Vagina (tissue), 2 donors: ENCODE measurements at regions not wholly inside any gene's neighbourhood (a gene's known extent, or its start where the extent isn't known, plus 50 kb on each side); places are given as distances from the start of the nearest gene placed in this dataset.
"Not testable (repeated sequence)": the region's sequence is repeated elsewhere in the genome, so short reads cannot be mapped to it uniquely, and the experiment has no call there.

Source experiments
- DNase-seq, 2 donors: peaks; one replicate each; pipeline ENCODE4 v3.0.0-alpha.2; 2017; ENCODE audit errors: extremely low spot score in 2 of 2
- H3K27ac ChIP-seq: fragments of 200-600 bp; sonication (generic); one replicate; pipeline ENCODE4 v1.5.1; 2019
- H3K27me3 ChIP-seq: fragments of 200-600 bp; sonication (generic); one replicate; pipeline ENCODE4 v1.5.1; 2019
- H3K36me3 ChIP-seq, 2 donors: fragments of 200-600 bp; sonication (generic); one replicate each; pipeline ENCODE4 v1.5.1; 2017 to 2019
- H3K4me1 ChIP-seq: fragments of 200-600 bp; sonication (generic); one replicate; pipeline ENCODE4 v1.5.1; 2019
- H3K4me3 ChIP-seq, 2 donors: fragments of 200-600 bp; sonication (generic); 1 replicate in 1 of 2; 2 replicates in 1 of 2; pipeline ENCODE4 v1.5.1; 2016 to 2019
- H3K9me3 ChIP-seq: fragments of 200-600 bp; sonication (generic); one replicate; pipeline ENCODE4 v1.5.1; 2019
- intact Hi-C: fragments of 100-400 bp; cut with DNase I; formaldehyde crosslinking; loops from one replicate; pipeline ENCODE4 v1.15.1; 2023

DNA sequence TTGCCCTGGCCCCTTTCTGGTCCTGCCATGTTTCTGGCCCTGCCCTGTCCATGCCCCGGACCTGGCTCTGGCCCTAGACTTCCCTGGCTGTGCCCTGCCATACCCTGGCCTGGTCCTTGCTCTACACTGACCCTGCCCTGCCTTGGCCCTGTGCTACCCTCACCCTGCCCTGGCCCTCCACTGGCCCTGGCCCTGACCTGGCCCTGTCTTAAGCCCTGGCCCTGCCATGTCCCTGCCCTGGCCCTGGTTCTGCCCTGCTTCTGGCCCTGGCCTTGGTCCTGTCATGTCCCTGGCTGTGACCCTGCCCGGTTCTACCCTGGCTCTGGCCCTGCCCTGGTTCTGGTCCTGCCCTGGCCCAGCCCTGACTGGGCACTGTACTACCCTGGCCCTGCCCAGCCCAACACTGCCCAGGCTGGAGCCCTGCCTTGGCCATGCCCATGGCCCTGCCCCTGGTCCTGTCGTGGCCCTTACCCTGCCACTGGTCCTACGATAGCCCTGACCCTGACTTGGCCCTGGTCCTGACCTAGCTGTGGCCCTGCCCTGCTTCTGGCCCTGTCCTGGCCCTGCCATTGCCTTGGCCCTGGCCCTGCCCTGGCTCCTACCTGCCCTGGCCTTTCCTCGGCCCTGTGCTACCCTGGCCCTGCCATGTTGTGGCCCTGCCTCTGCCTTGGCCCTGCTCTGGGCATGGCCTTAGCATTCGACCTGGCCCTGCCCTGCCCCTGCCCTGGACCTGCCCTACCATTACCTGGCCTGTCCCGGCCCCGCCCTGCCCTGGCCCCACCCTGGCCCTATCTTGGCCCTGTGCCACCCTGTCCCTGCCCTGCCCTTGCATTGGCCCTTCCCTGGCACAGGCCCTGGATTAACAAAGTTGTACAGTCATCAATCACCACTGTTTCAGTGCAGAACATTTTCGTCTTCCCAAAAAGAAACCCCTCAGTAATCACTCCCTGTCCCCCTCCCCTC lies 223.5 kb downstream of the LIPI start:
- H3K27me3 ChIP-seq, DNase-seq, H3K36me3 ChIP-seq, H3K27ac ChIP-seq, intact Hi-C loops, H3K9me3 ChIP-seq, H3K4me3 ChIP-seq, H3K4me1 ChIP-seq: not testable (repeated sequence)

DNA sequence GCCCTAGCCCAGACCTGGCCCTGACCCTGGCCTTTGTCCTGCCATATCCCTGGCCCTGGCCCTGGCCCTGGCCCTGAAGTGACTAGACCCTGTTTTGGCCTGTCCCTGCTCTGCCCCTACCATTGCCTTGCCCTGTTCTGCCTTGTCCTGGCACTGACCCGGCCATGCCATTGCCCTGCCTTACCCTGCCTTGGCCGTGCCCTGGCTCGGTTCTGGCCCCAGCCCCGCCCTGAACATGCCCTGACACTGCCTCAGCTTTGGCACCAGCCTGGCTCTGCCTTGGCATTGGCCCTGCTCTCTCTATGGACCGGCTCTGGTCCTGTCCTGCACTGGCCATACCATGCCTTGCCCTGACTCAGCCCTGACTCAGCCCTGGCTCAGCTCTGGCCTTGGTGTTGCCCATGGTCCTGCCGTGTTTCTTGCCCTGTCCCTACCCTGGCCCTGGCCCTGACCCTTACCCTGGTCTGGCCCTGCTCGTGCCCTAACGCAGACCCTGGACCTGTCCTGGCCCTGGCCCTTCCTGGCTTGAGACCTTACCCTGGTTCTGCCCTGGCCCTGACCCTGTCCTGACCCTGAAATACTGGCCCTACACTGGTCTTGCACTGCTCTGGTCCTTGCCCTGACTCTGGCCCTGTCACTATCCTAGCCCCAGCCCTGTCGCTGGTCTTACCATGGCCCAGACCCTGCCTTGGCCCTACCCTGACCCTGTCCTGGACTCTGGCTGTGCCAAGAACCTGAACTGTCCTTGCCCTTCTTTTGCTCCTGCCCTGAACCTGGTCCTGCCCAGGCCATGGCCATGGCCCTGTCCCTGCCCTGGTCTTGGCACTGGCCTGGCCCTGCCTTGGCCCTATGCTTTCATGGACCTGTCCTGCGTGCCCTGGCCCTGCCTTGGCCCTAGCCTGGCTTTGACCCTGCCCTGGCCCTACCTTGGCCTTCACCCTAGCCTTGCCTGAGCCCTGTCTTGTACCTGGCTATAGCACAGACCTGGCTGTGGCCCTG lies 224.6 kb downstream of the LIPI start:
- H3K4me1 ChIP-seq, H3K9me3 ChIP-seq, DNase-seq, intact Hi-C loops, H3K27ac ChIP-seq, H3K36me3 ChIP-seq, H3K27me3 ChIP-seq, H3K4me3 ChIP-seq: not testable (repeated sequence)

DNA sequence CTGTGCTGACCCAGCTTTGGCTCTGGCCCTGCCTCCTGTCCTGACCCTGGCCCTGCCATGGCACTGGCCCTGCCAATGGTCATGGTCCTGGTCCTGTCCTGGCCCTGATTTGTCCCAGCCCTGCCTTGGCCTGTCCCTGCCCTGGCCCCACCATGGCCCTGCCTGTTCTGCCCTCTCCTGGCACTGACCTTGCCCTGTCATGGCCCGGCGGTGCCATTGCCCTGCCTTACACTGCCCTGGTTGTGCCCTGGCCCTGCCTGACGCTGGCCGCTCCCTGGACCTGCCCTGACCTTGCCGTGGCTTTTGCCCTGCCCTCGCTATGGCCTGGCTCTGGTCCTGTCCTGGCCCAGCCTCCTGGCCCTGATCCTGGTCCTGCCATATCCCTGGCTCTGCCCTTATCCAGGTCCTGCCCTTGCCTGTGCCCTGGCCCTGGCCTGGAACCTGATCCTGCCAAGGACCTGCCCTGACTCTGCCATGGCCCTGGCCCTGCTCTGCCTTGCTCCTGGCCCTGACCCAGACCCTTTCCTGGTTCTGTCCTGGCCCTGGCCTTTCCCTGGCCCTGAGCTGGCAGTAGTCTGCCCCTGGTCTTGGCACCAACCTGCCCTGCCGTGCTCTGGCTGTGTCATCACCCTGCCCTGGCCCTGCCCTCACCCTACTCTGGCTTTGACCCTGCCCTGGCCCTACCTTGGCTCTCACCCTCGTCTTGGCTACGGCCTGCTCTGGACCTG lies 225.5 kb downstream of the LIPI start:
- H3K36me3 ChIP-seq, H3K9me3 ChIP-seq, H3K27me3 ChIP-seq, H3K27ac ChIP-seq, H3K4me1 ChIP-seq, DNase-seq, intact Hi-C loops, H3K4me3 ChIP-seq: not testable (repeated sequence)

DNA sequence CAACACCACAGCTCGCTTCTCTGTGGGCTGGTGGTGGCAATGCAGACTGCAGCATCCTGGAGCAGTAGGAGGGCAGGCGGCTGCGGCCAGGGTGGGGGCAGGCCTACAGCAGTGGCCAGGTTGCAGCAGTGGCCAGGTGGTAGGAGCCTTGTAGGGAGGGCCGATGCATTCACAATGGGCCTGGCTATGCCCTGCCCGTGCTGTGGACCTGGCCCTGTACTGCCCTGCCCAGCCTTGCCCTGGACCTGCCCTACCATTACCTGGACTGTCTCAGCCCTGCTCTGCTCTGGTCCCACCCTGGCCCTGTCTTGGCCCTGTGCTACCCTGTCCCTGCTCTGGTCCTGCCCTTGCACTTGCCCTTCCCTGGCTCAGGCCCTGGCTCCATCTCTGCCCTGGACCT lies 226.0 kb downstream of the LIPI start:
- H3K9me3 ChIP-seq, H3K27me3 ChIP-seq, H3K27ac ChIP-seq, H3K4me1 ChIP-seq, H3K36me3 ChIP-seq, DNase-seq, H3K4me3 ChIP-seq, intact Hi-C loops: not testable (repeated sequence)

DNA sequence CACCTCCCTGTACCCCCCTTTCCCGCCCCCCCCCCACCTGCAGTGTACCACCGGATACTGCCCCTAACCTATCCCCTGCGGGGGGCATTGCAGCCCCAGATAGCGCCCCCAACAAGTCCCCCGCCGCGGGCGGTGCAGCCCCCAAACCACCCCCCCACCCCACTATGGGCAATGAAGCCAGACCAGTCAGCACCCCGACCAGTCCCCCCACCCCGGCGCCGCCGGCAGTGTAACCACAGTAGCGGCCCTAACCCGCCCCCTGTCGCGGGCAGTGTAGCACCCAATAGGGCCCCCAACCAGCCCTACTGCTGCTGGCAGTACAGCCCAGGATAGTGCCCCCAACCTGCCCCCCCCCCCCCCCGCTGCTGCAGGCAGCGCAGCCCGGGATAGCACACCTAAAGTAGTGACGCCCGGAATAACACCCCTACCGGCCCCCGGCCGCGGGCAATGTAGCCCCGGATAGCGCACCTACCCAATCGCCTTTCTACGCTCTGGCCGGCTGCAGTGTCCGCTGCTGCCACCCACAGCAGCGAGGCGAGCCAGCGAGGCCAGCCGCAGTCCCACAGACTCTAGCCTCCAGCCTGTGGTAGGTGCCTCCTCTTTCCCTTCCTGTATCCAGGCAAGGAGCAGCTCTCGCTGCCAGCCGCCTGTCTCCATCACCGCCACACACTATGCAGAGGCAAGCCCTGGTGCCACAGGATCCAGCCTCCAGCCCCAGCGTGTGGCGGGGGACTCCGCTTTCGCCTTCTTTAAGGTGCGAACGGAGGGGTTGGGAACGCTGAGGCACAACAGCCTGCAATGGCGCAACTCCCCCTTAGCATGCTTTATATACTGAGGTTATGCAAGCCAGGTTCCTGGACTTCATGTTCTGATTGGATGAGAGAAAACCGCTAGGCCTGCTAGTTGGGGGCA lies 229.3 kb downstream of the LIPI start:
- H3K27me3 ChIP-seq, intact Hi-C loops: not testable (repeated sequence)

DNA sequence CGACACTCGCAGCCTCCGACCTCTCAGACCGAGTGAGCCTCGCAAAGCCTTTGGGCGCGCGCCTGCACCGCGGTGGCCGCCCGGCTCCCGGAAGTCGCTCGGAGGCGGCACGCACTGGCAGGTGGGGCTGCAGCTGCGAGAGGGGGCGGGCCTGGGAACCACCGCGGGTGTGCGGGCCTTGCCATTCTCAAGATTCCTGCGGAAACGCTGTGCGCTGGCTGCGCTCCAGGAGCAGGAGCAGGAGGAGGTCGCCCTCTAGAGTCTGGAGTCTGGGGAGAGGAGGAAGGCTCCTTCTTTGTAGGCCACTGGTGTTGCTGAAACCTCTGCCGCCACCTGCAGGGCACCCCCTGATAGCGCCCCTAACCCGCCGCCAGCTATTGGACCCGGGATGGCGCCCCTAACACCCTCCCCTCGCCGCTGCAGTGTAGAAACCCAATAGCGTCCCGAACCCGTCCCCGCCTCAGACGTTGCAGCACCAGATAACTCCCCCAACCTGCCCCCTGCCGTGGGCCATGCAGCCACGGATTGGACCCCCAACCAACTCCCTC lies 230.6 kb downstream of the LIPI start:
- H3K27me3 ChIP-seq, H3K4me1 ChIP-seq, H3K36me3 ChIP-seq, H3K27ac ChIP-seq, DNase-seq, H3K9me3 ChIP-seq, intact Hi-C loops: not testable (repeated sequence)
- H3K4me3 ChIP-seq = peak overlapping the region in 1 of 2 donors; percentile 38

More for the DNA sequence above, 229.3 kb downstream of the LIPI start:
- not testable (repeated sequence) for H3K27ac ChIP-seq, DNase-seq, H3K4me3 ChIP-seq, H3K9me3 ChIP-seq, H3K4me1 ChIP-seq, H3K36me3 ChIP-seq

DNA sequence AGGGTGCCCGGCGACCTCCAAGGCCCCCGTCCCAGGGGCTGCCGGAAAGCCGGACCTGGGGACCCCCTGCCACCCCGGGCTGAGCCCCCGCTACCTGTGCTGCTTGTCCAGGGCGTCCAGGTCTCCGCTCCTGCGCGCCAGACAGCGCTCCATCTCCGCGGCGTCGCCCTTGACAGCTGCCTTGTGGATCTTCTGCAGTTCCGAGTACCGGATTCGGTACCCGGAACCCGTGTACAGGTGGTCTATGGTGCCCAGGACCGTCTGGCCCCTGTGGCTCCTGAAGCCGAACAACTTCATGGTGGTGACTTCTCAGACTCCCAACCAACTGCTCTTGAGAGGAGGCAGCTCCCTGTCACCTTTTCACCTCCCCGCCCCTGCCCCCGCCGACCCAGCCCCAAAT lies 231.1 kb downstream of the LIPI start:
- H3K9me3 ChIP-seq, H3K27ac ChIP-seq, H3K36me3 ChIP-seq, DNase-seq, H3K4me1 ChIP-seq, intact Hi-C loops, H3K27me3 ChIP-seq: not testable (repeated sequence)
- H3K4me3 ChIP-seq = peak overlapping the region in 1 of 2 donors; percentile 38

DNA sequence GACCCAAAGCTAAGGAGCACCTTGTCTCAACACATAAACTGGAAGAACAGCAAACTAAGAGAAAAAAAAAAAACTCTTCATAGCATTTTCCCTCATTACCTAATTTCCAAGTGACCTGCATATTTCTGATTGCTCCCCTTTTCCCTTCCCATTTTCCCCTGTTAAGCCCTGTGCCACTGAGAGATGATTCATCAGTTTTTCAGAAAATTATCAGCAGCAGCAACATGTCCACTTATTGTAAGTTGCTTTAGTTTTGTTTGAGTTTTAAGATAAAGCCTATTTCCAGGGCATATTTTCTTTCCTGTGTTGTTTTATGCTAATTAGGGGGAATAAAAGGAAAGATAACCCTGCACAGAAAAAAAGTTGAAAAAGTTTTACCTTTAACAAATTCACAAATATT lies 236.2 kb downstream of the LIPI start:
- H3K9me3 ChIP-seq, H3K27me3 ChIP-seq, DNase-seq, H3K4me1 ChIP-seq, H3K27ac ChIP-seq, intact Hi-C loops, H3K4me3 ChIP-seq, H3K36me3 ChIP-seq: not testable (repeated sequence)

DNA sequence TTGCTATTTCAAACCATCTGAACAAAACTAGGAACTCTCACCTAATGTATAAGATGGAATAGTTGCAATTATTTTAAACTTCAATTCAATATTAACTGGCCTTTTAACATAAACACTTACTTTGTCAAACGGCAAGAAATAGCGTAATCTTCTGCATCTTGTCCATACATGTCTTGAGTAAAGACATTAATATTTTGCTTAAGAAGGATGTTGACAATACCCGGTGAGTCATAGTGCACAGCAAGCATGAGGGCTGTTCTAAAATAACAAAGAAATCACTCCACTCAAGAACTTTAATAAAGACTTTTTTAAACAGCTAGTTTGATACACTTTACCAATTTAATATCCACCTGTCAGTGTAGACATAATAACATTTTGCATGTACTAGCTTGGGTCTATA lies 240.9 kb downstream of the LIPI start:
- H3K9me3 ChIP-seq, H3K4me3 ChIP-seq, intact Hi-C loops, H3K27ac ChIP-seq, DNase-seq, H3K4me1 ChIP-seq, H3K36me3 ChIP-seq, H3K27me3 ChIP-seq: not testable (repeated sequence)

DNA sequence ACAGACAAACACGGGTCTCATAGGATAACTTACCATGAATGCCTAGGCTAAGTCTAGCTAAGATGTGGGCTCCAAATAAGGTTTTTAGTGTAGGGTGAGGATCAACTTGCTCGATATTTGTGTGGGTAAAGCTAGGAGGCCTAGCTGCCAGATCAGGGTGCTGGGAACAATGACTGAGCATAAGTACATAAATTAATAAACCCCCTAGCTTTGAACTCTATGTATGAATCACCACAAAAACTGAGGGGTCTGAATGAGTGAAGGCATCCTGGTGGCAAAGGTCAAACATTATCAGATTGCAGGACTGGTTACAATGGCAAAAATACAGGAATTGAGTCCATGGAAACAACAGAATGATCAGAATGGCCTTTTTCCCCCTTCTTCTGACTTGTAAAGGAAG lies 241.8 kb downstream of the LIPI start:
- H3K4me1 ChIP-seq, DNase-seq, H3K27ac ChIP-seq, H3K27me3 ChIP-seq, intact Hi-C loops, H3K9me3 ChIP-seq, H3K4me3 ChIP-seq, H3K36me3 ChIP-seq: not testable (repeated sequence)

DNA sequence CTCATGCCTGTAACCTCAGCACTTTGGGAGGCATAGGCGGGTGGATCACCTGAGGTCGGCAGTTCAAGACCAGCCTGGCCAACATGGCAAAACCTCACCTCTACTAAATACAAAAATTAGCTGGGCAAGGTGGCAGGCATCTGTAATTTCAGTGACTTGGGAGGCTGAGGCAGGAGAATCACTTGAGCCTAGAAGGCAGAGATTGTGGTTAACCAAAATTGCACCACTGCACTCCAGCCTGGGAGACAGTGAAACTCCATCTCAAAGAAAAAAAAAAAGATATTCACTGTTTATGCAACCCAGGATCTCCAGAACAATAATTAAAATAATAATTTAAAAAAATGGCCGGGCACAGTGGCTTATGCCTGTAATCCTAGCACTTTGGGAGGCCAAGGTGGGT lies 247.5 kb downstream of the LIPI start:
- intact Hi-C loops, H3K36me3 ChIP-seq, H3K4me1 ChIP-seq, H3K4me3 ChIP-seq, H3K27me3 ChIP-seq, DNase-seq, H3K27ac ChIP-seq, H3K9me3 ChIP-seq: not testable (repeated sequence)
